Stimulated activated CD4-positive, alpha-beta T cell treated with anti-CD3 and anti-CD28 coated beads, Interleukin-4, amount 100 ng/mL, for 48 hours (primary cell): ENCODE measurements at regions not wholly inside any gene's neighbourhood (a gene's known extent, or its start where the extent isn't known, plus 50 kb on each side); places are given as distances from the start of the nearest gene placed in this dataset.
"Not testable (repeated sequence)": the region's sequence is repeated elsewhere in the genome, so short reads cannot be mapped to it uniquely, and the experiment has no call there.

Experiments
- DNase-seq, 2 donors: peaks; one replicate each; pipeline ENCODE4 v3.0.0-alpha.2; 2020; ENCODE audit warnings: low read depth in 2 of 2

GRCh38 chr12:40431169-40431568 is 206.4 kb downstream of the LRRK2 start:
- DNase-seq, result no peak

DNA sequence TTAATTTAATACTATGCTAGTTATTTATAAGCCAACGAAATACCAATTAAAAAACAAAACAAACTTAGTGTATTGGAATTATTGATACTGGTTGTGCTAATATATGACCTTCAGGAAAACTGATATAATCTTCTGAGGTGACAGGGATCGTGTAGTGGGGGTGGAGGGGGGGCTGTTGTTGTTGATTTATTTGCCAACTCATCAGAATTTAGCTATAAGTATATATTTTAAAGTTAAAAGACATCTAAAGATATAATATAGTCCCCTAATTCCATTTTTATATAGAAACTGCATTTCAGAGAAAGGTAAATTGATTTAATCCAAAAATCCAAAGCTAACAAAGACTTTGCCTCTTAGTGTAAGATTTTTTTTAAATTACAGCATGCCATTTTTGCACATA is 210.5 kb downstream of the LRRK2 start:
- DNase-seq, result no peak

GRCh38 chr12:40435951-40436350 is 211.2 kb downstream of the LRRK2 start:
- no peak for DNase-seq

- no peak for DNase-seq
Measured at GRCh38 chr12:40436564-40436963, 211.8 kb downstream of the LRRK2 start.

DNA sequence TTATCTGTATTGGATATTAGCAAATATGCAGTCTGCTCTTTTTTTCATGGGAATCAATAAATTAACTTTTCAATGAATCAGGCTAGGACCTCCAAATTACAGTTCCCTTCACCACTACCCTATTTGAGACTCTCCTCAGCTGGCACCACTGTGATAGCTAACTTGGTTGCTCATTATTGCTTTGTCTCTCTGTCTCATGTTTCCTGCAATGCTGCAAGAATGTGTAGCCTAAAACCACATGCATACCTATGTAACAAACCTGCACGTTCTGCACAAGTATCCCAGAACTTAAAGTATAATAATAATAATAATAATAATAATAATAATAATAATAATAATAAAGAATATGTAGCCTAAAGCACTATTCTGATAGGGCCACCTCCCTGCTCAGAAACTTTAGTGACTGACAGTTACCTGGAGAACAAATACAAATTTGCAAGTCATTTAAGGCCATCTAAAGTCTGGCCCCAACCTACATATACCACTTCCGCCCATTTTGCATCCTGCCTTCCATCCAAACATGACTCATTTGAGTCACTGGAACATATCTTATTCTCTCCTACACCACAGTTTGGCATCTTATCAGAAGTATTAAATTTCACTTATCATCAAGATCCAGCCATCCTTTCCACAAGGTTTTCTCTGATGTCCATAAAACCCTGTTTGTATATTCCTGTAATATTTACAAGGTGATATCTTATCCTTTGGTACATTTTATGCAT is 215.1 kb downstream of the LRRK2 start:
- no peak for DNase-seq

- DNase-seq, result no peak
Measured at GRCh38 chr12:40444174-40444573, 219.4 kb downstream of the LRRK2 start.

DNA sequence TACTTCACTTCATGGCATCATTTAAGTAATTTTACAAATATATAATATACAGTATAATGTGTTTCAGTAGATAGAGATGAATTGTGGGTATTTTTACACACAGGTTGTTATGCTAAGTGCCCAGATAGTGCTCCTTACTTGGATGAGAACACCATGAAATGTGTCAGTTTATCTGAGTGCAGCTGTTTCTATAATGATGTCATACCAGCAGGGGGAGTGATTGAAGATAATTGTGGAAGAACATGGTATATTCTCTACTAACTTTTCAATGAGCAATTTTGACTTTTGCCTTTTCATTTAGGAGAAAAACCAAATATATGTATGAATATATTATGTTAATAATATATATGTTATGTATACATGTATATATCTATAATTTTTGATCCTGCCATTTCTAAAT is 221.6 kb downstream of the LRRK2 start:
- DNase-seq, result no peak

- DNase-seq, result not testable (repeated sequence)
Measured at GRCh38 chr12:40448523-40448922, 223.7 kb downstream of the LRRK2 start.

GRCh38 chr12:40451661-40452060 is 226.9 kb downstream of the LRRK2 start:
- no peak for DNase-seq

GRCh38 chr12:40464121-40464520 is 228.1 kb upstream of the CNTN1 start:
- DNase-seq, result no peak

- DNase-seq, result no peak
Measured at GRCh38 chr12:40469736-40470135, 222.5 kb upstream of the CNTN1 start.

DNA sequence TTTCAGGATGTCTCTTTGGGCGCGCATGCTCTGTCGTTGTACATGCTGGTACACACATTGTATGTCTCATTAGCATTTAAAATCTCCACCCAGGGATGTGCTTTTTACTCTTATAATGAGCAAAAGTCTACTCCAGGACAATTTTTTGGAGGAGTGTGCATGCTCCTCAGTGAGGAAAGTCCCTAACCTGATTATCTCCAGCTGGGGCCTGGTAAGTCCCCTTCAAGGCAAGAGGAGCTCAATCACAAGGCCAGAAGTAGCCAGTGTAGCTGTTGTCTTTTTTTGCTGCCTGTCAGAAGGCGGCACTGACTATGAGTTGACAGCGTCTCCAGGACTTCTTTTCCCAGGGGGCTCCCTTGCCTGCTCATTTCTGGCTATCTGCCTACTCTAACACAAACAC is 218.3 kb upstream of the CNTN1 start:
- no peak for DNase-seq

DNA sequence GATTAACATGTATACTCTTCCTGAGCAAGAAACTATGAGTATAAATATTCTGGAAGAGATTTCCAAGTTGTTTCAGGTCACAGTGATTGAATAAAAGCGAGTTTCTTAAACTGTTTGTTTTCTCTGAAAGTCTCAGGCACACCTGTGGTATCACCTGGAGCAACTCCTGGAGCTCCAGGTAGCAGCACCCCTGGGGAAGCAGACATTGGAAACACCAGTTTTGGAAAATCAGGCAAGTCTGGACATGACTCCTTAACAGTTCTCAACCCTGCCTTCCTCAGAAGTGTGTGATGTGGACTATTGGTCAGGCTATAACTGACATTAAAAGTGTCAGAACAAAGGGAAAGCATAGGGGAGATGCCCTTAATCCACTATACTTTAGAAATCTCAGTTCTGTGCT is 217.6 kb upstream of the CNTN1 start:
- no peak for DNase-seq

GRCh38 chr12:40499856-40500255 is 192.4 kb upstream of the CNTN1 start:
- DNase-seq, result no peak

GRCh38 chr12:40502322-40502721 is 189.9 kb upstream of the CNTN1 start:
- DNase-seq, result no peak

- DNase-seq, result no peak
Measured at GRCh38 chr12:40505327-40505726, 186.9 kb upstream of the CNTN1 start.

DNA sequence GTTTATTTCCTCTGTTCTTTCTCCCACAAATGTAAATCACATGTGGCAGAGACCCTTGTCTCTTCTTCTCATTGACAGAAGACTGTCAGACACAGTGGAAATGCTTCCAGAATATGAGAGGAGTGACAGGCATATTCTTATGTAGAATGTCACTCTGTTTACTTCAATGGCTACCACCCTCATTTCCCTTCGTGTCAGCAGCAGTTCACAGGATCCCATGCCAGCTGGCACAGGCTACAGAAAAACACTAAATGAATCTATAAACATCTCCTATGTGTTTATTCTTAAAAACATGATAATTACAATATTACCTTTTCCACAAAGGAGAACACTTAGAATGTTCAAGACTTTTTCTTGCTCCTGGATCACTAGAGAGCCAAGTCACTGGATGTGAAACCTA is 183.8 kb upstream of the CNTN1 start:
- no peak for DNase-seq

DNA sequence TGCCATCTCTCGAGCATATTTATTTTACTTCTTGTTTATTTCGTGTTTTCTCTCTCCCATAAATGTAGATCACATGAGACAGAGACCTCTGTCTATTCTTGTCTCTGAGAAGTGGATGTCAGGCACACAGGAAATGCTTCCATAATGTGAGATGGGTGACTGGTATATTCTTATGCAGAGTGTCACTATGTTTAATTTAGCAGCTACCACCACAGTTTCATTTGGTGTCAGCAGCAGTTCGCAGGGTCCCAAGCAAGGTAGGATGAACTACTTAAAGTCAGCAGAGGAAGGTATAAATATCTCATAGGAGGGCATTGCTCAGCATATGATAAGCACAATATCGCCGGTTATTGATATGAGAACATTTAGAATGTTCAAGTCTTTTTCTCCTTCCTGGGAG is 180.9 kb upstream of the CNTN1 start:
- no peak for DNase-seq

DNA sequence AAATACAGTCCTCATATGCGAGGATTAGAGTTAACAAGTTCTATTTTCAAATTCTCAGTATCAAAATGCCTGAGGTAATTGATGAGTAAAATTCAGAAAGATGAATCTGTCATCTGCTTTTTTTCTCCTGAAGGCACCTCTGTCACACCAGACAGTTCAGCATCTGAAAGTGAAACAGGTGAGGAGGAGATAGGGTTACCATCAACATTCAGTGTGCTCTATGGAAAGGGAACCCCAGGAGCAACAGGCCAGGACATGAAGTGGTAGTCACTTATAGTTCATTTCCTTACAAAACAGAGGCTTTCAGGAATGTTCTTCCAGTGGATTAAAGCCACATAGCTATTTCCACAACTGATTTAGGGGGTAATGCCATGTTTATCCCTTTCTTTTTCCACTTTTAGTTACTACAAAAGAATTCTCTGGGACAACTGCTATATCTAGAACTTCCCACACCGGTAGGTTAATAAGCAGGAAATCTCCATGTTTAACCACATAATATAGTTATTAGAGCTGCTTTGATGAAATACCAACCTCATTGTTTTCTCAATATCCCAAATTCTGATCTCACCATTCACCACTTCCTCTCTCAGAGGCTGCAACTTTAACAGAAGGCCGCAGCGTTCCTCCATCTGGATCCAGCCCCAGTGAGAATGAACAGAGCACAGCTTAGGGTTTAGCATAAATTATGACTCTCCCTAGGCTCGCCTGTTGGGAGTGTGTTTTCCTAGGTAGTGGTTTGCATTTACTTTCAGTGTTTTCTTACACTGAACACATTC is 177.0 kb upstream of the CNTN1 start:
- no peak for DNase-seq

GRCh38 chr12:40522837-40523236 is 169.4 kb upstream of the CNTN1 start:
- no peak for DNase-seq

GRCh38 chr12:40525054-40525453 is 167.2 kb upstream of the CNTN1 start:
- DNase-seq, result no peak

DNA sequence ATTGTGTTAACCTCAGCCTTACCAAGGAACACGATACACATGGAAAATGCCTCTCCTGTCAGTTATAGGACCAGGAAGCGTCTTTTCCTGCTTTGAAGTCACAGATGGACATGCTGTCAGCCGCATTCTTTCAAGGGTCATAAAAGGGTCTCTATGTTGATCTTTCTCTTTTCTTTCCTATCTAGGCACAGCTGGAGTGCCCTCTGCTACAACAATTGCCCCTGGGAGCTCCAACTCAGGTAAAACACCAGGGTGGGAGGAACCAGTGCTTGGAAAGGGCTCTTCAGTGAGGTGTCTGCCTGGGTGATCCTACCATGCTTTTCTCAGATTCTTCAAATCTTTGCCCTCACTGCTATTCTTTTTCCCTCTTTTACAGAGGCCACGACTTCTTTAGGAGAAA is 157.4 kb upstream of the CNTN1 start:
- DNase-seq, result no peak

GRCh38 chr12:40551466-40551865 is 140.8 kb upstream of the CNTN1 start:
- no peak for DNase-seq
